ENCODE measurements at regions not wholly inside any gene's neighbourhood (a gene's known extent, or its start where the extent isn't known, plus 50 kb on each side); places are given as distances from the start of the nearest gene placed in this dataset.

DNA sequence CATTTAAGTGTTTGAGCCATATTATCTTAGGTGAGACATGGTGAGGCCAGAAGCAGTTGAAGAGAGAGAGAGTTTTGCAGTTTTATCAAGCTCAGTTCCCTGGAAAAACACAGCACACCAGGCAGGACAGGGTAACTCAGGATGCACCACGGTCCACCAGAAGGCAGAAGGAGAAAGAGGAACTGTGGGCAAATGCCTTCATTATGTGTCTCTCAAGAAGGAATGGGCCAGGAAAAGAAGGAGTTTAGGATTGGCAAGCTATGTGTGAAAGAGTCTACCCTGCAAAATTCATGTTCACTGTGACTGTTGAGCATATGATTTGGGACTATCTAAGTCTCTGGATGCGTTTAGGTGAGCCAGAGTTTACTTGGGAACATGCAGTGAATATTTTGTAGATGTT lies 934.5 kb upstream of the MIR17HG start:
- DNase-seq: no peak
- no peak overlapping the region for H3K4me3 Mint-ChIP-seq
- H3K27ac Mint-ChIP-seq: no peak overlapping the region
- H3K4me1 Mint-ChIP-seq: no peaks in the 10 kb centered on the region
- H3K9me3 Mint-ChIP-seq: peaks cover 2% of the 10 kb centered on the region
- ChIA-PET POLR2A (no interaction called here), CTCF (no interaction called here)
- no peaks in the 10 kb centered on the region for H3K36me3 Mint-ChIP-seq (ENCODE audit: low read depth)
- no peaks in the 10 kb centered on the region for H3K27me3 Mint-ChIP-seq

DNA sequence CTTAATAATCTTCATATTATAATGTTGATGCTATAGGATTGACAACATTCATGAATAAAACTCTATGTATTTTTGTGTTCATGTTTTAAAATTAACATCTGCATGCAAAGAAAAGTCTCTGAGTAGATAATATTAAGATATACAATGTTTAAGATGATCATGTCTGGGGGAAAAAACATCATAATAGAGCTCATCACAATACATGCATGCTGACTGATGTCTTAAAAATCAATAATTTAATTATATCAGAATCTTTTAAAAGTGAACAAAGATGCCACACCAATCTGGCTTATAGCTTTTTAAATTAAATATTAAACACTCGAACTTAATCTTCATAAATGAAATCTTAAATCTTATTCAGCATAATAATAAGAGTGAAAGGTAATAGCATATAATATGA lies 933.9 kb upstream of the MIR17HG start:
- H3K27me3 Mint-ChIP-seq: no peaks in the 10 kb centered on the region

DNA sequence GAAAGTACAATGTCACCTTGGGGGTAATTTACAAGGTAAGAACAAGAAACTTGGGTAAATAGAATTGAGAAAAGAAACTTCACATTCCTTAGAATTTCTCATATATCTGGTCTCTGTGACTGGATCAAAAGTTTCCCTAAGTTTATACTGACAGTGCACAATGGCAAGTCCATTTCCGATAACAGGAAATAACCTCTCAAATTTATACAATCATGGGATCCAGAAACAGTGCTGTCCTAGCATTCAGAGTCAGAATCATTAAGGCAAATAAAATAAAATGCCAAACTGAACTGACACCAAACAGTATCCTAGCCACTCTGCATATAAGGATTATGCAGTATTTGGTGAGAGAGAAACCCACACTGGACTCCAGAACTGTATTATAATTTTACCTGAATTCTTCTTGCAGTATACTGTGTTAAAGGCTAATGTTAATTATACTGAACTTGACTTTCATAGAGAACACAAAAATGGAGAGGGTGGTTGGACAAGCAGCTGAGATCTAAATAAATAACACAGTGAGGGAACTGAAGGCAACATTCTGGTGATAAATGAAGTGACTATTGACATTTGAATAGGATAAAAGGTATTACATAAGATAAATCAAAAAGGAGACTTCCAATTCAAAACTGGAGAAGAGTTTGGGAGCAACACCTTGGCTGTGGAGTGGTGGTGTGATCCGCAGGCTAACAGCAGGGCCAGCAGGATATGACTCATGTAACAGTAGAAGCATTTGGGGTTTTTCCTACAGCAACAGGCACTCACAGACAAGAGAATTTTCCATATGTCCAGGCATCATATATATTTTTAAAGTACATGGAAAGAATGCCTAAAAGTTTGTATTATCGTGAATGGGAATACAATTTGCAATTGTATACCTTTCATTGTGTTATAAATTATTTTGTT lies 932.5 kb upstream of the MIR17HG start:
- ChIA-PET POLR2A (no interaction called here), CTCF (no interaction called here)
- Mint-ChIP-seq H3K27me3 (no peaks in the 10 kb centered on the region), H3K27ac (no peak overlapping the region), H3K4me1 (no peaks in the 10 kb centered on the region), H3K36me3 (ENCODE audit: low read depth) (no peaks in the 10 kb centered on the region), H3K4me3 (no peak overlapping the region), H3K9me3 (peaks cover 2% of the 10 kb centered on the region)
- no peak for DNase-seq

More for the DNA sequence above, 933.9 kb upstream of the MIR17HG start:
- DNase-seq: no peak
- Mint-ChIP-seq H3K4me1 (no peaks in the 10 kb centered on the region), H3K4me3 (no peak overlapping the region), H3K9me3 (peaks cover 2% of the 10 kb centered on the region), H3K27ac (no peak overlapping the region), H3K36me3 (ENCODE audit: low read depth) (no peaks in the 10 kb centered on the region)
- ChIA-PET CTCF (no interaction called here), POLR2A (no interaction called here)

DNA sequence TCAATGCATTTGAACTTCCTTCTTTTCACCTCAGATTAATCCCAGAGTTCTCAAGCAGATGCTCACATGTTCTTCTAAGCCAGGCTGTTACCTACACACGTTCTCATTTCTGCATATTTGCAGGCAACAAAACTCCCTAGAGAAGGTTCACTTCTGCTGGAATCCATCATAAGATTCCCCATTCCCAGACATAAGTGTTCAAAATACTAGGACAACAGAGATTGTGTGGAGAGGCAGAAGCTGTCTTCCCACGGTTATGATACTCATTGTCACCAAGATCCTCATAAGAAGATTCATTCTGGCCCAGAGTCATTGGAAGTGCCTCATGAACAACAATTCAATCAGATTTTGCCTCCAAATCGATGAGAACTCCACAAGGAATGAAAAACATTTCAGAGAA lies 931.6 kb upstream of the MIR17HG start:
- DNase-seq: no peak
- POLR2A ChIA-PET: no interaction called here
- H3K27ac Mint-ChIP-seq: no peak overlapping the region
- H3K4me3 Mint-ChIP-seq: no peak overlapping the region
- no peaks in the 10 kb centered on the region for H3K27me3 Mint-ChIP-seq
- no peaks in the 10 kb centered on the region for H3K36me3 Mint-ChIP-seq (ENCODE audit: low read depth)
- H3K4me1 Mint-ChIP-seq: no peaks in the 10 kb centered on the region
- peaks cover 4% of the 10 kb centered on the region for H3K9me3 Mint-ChIP-seq
- CTCF ChIA-PET: no interaction called here

DNA sequence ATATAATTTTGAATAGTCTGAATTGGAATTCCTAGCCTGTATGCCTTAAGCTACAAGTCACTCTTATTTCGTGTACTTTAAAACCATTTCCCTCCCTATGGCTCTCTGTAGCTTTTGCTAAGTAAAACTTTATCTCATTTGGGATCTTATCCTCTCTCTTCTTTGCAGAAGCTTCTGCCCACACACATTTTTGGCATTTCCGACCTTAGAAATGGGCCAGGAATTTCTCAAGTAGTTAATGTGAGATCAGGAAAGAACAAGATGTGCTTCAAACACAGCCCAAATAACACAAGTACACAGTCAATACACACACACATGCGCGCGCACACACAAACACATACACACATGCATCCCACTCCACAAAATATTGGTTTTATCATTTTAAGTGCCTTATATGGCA lies 931.0 kb upstream of the MIR17HG start:
- POLR2A ChIA-PET: no interaction called here
- no peak for DNase-seq
- H3K27ac Mint-ChIP-seq: no peak overlapping the region
- no peaks in the 10 kb centered on the region for H3K27me3 Mint-ChIP-seq
- no peaks in the 10 kb centered on the region for H3K4me1 Mint-ChIP-seq
- H3K9me3 Mint-ChIP-seq: peaks cover 4% of the 10 kb centered on the region
- H3K4me3 Mint-ChIP-seq: no peak overlapping the region
- H3K36me3 Mint-ChIP-seq (ENCODE audit: low read depth): no peaks in the 10 kb centered on the region
- CTCF ChIA-PET: no interaction called here

DNA sequence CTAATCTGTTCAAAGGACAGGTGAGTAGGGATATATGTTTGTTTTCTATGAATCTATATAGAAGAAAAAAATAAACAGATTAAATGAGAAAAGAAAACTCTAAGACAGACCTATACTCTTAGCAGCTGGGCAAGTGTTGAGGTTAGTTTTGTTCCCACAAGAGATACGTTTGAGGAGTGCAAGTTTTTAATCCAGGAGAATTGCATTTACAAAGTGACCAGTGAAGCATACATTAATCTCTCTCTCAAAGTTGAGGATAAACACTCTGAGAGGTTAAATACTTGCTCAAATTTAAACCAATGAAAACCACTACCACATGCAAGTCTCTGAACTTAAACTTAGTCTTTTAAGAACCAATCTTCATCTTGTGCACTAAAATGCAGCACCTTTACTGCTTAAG lies 930.5 kb upstream of the MIR17HG start:
- Mint-ChIP-seq H3K4me3 (no peak overlapping the region), H3K27ac (no peak overlapping the region), H3K36me3 (ENCODE audit: low read depth) (no peaks in the 10 kb centered on the region), H3K9me3 (peaks cover 4% of the 10 kb centered on the region), H3K27me3 (no peaks in the 10 kb centered on the region), H3K4me1 (no peaks in the 10 kb centered on the region)
- CTCF ChIA-PET: no interaction called here
- POLR2A ChIA-PET: no interaction called here
- no peak for DNase-seq

DNA sequence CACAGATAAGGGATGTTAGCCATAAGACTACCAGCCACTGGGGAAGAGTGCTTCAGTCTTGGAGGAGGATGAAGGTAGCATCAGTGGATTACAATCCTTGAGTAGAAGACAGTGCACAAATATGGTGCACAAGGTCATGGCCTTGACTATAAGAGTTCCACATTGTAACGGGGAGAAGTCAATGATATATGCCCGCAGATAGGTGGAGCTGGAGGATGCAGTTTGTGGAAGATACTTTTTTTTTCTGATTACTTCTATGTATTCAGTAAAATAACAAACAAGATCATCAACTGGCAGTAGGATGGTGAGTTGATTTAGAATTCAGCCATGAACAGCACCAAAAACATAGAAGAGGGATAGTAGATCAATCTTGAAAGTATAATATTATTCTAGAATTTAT lies 926.8 kb upstream of the MIR17HG start:
- DNase-seq: no peak
- ChIA-PET POLR2A (no interaction called here), CTCF (no interaction called here)
- Mint-ChIP-seq H3K27me3 (no peaks in the 10 kb centered on the region), H3K27ac (no peak overlapping the region), H3K9me3 (peaks cover 4% of the 10 kb centered on the region), H3K36me3 (ENCODE audit: low read depth) (no peaks in the 10 kb centered on the region), H3K4me1 (no peaks in the 10 kb centered on the region), H3K4me3 (no peak overlapping the region)

DNA sequence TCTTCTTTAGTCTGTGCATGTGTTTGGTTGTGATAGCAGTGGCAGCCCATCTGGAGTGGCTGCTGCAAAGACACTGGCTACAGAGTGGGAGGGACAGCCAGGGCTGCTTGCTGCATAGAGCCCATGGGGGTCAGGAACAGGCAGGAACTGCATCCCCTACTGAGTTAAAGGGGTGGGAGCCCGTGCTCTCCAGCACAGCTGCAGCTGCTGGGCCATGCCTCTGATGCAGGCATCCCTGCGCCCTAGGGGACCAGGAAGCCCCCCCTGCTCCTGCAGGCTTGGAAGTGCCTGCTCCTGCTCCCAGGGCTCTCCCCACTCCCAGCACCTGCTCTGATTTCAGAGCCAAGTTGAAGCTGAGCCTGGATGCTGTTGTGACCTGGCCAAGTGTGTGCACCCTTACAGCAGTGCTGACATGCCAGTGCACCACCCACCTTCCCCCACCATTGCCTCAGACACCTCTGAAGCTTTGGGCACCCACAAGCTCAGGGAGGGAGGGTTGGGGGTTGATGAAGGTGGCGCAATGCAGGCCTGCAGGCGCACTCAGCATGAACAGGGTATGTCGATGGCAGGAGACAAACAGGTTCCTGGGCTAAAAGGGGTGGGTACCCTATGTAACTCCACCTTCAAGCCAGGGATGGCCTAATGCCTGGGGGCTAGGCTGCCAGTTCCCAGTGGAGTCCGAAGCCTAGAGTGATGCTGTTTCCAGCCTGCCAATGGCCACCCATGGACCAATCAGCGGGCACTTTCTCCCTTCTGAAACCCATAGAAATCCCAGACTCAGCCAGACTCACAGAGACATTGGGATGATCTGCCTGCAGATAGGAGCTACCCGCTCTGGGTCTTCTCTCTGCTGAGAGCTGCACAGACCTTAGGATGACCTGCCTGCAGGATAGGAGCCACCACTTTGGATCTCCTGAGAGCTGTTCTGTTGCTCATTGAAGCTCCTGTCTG lies 919.9 kb upstream of the MIR17HG start:
- no peak overlapping the region for H3K27ac Mint-ChIP-seq
- H3K9me3 Mint-ChIP-seq: peaks cover 3% of the 10 kb centered on the region
- CTCF ChIA-PET: no interaction called here
- no peaks in the 10 kb centered on the region for H3K36me3 Mint-ChIP-seq (ENCODE audit: low read depth)
- H3K27me3 Mint-ChIP-seq: no peaks in the 10 kb centered on the region
- DNase-seq: no peak
- H3K4me1 Mint-ChIP-seq: no peaks in the 10 kb centered on the region
- POLR2A ChIA-PET: no interaction called here
- no peak overlapping the region for H3K4me3 Mint-ChIP-seq

DNA sequence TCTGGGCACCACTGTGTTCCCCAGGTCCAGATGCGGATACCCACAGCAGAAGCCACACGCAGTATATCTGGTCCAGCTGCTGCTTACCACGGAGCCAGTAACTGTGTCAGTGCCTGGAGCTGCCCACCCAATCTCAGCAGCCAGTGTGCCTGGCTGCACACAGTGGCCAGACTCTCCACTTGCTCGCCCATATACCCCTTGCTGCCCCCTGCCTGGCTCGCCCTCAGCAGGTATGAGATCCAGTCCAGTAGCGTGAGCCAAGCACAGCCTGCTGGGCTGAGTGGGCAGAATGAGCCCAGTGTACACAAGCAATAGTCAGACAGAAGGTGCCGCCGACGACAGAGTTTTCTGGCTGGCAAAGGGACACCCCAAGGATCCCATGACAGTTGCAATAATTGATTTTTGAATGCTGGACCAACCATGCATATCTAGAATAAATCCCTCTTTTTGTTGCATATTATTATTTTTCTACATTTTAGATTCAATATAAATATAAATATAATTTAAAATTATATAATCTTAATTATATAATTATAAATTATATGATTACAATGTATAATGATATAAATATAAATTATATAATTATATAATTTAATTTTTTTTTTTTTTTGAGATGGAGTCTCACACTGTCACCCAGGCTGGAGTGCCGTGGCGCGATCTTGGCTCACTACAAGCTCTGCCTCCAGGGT lies 918.8 kb upstream of the MIR17HG start:
- DNase-seq: no peak
- ChIA-PET POLR2A (no interaction called here), CTCF (no interaction called here)
- H3K9me3 Mint-ChIP-seq: peaks cover 5% of the 10 kb centered on the region
- no peaks in the 10 kb centered on the region for H3K4me1 Mint-ChIP-seq
- no peak overlapping the region for H3K4me3 Mint-ChIP-seq
- H3K36me3 Mint-ChIP-seq (ENCODE audit: low read depth): no peaks in the 10 kb centered on the region
- no peak overlapping the region for H3K27ac Mint-ChIP-seq
- no peaks in the 10 kb centered on the region for H3K27me3 Mint-ChIP-seq

DNA sequence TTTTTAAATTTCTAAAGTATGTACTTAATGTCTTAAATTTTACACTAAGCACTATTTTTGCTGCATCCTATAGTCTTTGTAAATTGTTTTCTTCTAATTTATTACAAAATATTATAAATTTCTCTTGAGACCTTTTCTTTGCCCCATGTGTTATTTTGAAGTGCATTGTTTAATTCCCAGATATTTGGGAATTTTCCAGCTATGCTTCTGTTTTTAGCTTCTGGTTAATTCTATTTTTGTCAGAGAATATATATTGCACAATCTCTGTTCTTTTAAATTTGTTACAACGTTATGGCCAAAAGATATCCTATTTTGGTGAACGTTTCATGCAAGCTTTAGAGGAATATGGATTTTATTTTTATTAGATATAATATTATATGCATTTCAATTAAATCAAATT lies 917.4 kb upstream of the MIR17HG start:
- no peak for DNase-seq
- ChIA-PET POLR2A (no interaction called here), CTCF (no interaction called here)
- no peaks in the 10 kb centered on the region for H3K4me1 Mint-ChIP-seq
- H3K9me3 Mint-ChIP-seq: peaks cover 5% of the 10 kb centered on the region
- H3K27me3 Mint-ChIP-seq: no peaks in the 10 kb centered on the region
- H3K36me3 Mint-ChIP-seq (ENCODE audit: low read depth): no peaks in the 10 kb centered on the region
- H3K4me3 Mint-ChIP-seq: no peak overlapping the region
- H3K27ac Mint-ChIP-seq: no peak overlapping the region

DNA sequence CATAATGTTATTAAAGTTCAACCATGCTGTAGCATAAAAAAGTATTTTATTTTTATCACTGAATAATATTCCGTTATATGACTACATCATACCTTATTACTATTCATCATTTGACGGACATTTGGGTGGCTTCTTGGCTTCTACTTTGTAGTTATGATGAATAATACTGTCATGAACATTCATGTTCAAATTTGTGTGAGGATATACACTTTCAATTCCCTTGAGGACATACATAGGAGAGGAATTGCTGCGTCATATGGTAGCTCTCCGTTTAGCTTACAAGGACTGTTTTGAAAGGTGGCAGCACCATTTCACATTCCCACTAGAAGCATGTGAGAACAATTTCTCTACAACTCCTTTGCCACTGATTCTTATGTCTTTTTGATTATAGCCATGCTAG lies 910.8 kb upstream of the MIR17HG start:
- CTCF ChIA-PET: no interaction called here
- DNase-seq: no peak
- Mint-ChIP-seq H3K4me3 (no peak overlapping the region), H3K27me3 (no peaks in the 10 kb centered on the region), H3K4me1 (no peaks in the 10 kb centered on the region), H3K9me3 (peaks cover 3% of the 10 kb centered on the region), H3K27ac (no peak overlapping the region), H3K36me3 (ENCODE audit: low read depth) (no peaks in the 10 kb centered on the region)
- POLR2A ChIA-PET: no interaction called here

DNA sequence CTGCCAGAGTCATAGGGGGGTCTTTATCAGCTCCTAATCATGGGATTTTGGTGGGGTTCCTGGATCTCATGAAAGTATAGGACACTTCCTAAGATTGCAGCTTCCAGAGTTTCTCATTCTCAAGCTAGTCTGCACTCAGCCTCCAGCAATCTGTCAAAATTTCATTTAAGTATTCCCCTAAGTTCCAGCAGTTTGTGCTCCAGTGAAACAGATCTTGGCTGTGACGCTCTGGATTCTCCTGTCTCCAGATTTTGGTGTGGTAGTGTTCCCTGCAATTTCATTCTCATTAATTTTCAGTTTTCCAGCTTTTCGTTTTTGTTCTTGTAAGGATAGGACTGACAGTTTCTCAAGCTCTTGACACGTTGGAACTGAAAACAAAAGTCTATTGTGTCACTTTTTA lies 908.9 kb upstream of the MIR17HG start:
- Mint-ChIP-seq H3K4me1 (no peaks in the 10 kb centered on the region), H3K27me3 (no peaks in the 10 kb centered on the region), H3K36me3 (ENCODE audit: low read depth) (no peaks in the 10 kb centered on the region), H3K4me3 (no peak overlapping the region), H3K9me3 (no peaks in the 10 kb centered on the region), H3K27ac (no peak overlapping the region)
- POLR2A ChIA-PET: no interaction called here
- CTCF ChIA-PET: no interaction called here
- DNase-seq: no peak

DNA sequence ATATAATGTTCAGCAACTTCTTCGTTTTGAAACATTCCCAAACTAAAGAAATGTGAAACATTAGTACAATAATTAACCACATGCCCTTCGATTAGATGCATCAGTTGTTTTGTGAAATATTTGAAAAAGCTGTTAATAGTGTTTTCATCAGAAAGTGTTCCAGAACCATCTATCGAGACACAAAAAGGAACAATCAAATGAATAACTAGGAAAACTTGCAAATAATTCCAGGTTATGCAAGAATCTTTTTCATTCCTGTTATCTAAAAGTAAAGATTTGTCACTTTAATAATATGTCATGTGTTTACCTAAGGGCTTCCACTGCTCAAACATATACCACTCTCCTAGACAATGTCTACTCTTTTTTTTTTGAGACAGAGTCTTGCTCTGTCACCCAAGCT lies 904.2 kb upstream of the MIR17HG start:
- Mint-ChIP-seq H3K27ac (no peak overlapping the region), H3K4me3 (no peak overlapping the region), H3K9me3 (peaks cover 1% of the 10 kb centered on the region), H3K27me3 (no peaks in the 10 kb centered on the region), H3K4me1 (no peaks in the 10 kb centered on the region), H3K36me3 (ENCODE audit: low read depth) (no peaks in the 10 kb centered on the region)
- ChIA-PET POLR2A (no interaction called here), CTCF (no interaction called here)
- DNase-seq: no peak

All from activated CD4-positive, alpha-beta memory T cell treated with anti-CD3 and anti-CD28 coated beads, Interleukin-2, amount 10 ng/mL, durations not matched to agents 7 days and 5 days (primary cell).